ENCODE measurements at regions not wholly inside any gene's neighbourhood (a gene's known extent, or its start where the extent isn't known, plus 50 kb on each side); places are given as distances from the start of the nearest gene placed in this dataset.

DNA sequence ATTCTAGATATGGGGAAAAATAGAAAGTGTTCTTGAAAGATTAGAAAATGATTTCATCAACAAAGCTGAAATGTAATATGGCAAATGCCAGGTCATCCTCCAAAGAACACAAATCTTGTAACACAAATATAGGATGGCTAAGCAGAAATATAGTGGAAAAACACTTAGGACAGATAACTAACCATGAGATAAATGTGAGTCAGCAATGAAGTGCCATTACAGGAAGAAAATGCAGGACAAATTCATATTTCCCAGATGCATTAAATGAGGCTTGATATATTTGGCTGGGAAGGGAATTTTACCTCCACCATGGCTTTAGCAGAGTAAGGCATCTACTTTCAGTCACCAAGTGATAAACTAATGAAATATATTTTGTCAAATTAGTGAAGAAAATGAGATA, 92.8 kb upstream of the SEMA6D start:
- no peaks in the 10 kb centered on the region for H3K4me1 ChIP-seq (ENCODE audit: low read depth)
- H3K27ac ChIP-seq = no peak overlapping the region
- TF ChIP-seq, protein P1, sequence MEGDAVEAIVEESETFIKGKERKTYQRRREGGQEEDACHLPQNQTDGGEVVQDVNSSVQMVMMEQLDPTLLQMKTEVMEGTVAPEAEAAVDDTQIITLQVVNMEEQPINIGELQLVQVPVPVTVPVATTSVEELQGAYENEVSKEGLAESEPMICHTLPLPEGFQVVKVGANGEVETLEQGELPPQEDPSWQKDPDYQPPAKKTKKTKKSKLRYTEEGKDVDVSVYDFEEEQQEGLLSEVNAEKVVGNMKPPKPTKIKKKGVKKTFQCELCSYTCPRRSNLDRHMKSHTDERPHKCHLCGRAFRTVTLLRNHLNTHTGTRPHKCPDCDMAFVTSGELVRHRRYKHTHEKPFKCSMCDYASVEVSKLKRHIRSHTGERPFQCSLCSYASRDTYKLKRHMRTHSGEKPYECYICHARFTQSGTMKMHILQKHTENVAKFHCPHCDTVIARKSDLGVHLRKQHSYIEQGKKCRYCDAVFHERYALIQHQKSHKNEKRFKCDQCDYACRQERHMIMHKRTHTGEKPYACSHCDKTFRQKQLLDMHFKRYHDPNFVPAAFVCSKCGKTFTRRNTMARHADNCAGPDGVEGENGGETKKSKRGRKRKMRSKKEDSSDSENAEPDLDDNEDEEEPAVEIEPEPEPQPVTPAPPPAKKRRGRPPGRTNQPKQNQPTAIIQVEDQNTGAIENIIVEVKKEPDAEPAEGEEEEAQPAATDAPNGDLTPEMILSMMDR (IDR thresholded peaks at IDR 0.05; ENCODE audit: low read depth, low read length) = no peak
- H3K27me3 ChIP-seq = no peaks in the 10 kb centered on the region
- no peaks in the 10 kb centered on the region for H3K9me3 ChIP-seq (ENCODE audit: low read depth)
- no peaks in the 10 kb centered on the region for H3K36me3 ChIP-seq
- no peak overlapping the region for H3K4me3 ChIP-seq
- no peak for DNase-seq (ENCODE audit: low read depth in 1 of 2, low spot score in 1 of 2)

DNA sequence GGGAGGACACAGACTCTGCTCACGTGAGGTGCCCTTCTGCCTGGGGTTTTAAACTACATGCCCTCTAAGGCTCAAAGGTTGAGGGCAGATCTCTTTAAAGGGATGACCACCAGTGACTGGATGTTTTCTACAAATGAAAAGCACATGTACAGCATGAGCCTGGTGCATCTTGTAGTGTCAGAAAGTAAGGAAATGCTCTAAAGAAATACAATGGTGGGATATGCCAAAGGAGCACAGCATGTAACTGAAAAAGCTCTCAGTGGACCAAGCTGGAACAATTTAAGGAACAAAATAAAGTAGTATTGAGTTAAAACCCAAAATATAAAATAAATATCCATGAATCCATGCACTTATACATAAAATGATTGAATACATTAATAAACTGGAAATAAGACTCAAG, 78.3 kb upstream of the SEMA6D start:
- Histone ChIP-seq H3K4me1 (ENCODE audit: low read depth) (peaks cover 34% of the 10 kb centered on the region), H3K4me3 (no peak overlapping the region), H3K27me3 (no peaks in the 10 kb centered on the region), H3K36me3 (no peaks in the 10 kb centered on the region), H3K9me3 (ENCODE audit: low read depth) (no peaks in the 10 kb centered on the region), H3K27ac (no peak overlapping the region)
- TF ChIP-seq, protein P1 (IDR thresholded peaks at IDR 0.05; ENCODE audit: low read depth, low read length) = no peak
- DNase-seq (ENCODE audit: low read depth in 1 of 2, low spot score in 1 of 2) = no peak

DNA sequence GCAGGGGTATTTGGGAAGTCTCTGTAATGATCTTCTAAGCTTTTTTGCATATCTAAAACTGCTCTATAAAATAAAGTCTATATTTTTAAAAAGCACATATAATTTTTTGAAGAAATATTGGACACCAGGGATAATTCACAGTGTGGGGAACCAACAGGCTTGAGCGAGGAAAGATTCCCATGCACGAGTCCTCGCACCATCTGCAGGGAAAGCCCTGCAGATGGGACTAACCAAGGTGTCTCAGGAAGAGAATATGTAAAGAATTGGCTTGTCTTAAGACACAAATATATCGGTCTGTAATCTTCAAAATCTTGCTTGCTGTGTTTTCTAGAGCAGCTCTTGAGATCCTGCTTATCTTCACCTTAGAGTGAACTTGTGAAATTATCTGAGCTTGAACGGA, 77.2 kb upstream of the SEMA6D start:
- no peak for DNase-seq (ENCODE audit: low read depth in 1 of 2, low spot score in 1 of 2)
- peaks cover 44% of the 10 kb centered on the region for H3K4me1 ChIP-seq (ENCODE audit: low read depth)
- H3K27ac ChIP-seq = no peak overlapping the region
- no peak overlapping the region for H3K4me3 ChIP-seq
- no peaks in the 10 kb centered on the region for H3K27me3 ChIP-seq
- no peaks in the 10 kb centered on the region for H3K36me3 ChIP-seq
- no peaks in the 10 kb centered on the region for H3K9me3 ChIP-seq (ENCODE audit: low read depth)
- TF ChIP-seq, protein P1 (IDR thresholded peaks at IDR 0.05; ENCODE audit: low read depth, low read length) = no peak

DNA sequence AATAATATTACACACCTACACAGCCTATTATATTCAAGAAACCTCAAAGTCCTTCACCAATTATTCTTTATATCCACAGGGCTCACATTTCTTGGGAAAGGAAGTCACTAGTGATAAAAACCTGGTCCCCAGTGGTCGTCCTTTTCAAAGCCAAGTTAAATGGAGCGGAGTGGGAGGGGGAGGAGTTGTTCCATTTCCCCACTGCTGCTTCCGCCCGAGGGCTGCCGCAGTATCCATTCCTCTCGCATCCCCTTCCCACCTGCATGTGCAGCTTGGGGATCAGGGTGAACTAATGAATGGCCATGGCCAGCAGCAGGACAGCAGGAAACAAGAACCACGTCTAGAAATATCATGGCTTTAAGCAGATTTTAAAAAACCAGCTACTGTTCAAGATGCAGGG, 76.4 kb upstream of the SEMA6D start:
- no peaks in the 10 kb centered on the region for H3K27me3 ChIP-seq
- H3K9me3 ChIP-seq (ENCODE audit: low read depth) = no peaks in the 10 kb centered on the region
- H3K4me3 ChIP-seq = no peak overlapping the region
- H3K27ac ChIP-seq = no peak overlapping the region
- TF ChIP-seq, protein P1 (IDR thresholded peaks at IDR 0.05; ENCODE audit: low read depth, low read length) = no peak
- H3K36me3 ChIP-seq = no peaks in the 10 kb centered on the region
- DNase-seq (ENCODE audit: low read depth in 1 of 2, low spot score in 1 of 2) = no peak
- H3K4me1 ChIP-seq (ENCODE audit: low read depth) = peaks cover 52% of the 10 kb centered on the region

DNA sequence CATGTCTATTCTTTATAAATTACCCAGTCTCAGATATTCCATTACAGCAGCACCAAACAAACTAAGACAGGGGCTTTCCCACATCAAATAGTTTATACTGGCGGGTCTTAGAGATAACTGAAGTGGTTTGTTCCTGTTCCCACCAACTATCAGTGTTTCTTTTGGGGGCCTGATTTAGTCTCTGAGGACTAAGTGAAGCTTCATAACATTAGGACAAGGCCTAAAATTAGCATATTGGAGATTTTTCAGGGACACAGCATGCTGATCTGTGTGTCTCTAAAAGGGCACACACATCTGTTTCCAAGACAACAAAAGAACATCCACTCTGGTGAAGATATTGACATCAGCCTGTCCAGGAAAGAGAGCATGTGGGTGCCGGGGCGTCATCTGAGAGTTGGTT, 72.6 kb upstream of the SEMA6D start:
- Histone ChIP-seq H3K9me3 (ENCODE audit: low read depth) (no peaks in the 10 kb centered on the region), H3K36me3 (no peaks in the 10 kb centered on the region), H3K4me1 (ENCODE audit: low read depth) (peaks cover 79% of the 10 kb centered on the region), H3K27ac (peak overlapping the region; percentile 72), H3K27me3 (no peaks in the 10 kb centered on the region), H3K4me3 (no peak overlapping the region)
- DNase-seq (ENCODE audit: low read depth in 1 of 2, low spot score in 1 of 2) = no peak
- TF ChIP-seq, protein P1 (IDR thresholded peaks at IDR 0.05; ENCODE audit: low read depth, low read length) = no peak

DNA sequence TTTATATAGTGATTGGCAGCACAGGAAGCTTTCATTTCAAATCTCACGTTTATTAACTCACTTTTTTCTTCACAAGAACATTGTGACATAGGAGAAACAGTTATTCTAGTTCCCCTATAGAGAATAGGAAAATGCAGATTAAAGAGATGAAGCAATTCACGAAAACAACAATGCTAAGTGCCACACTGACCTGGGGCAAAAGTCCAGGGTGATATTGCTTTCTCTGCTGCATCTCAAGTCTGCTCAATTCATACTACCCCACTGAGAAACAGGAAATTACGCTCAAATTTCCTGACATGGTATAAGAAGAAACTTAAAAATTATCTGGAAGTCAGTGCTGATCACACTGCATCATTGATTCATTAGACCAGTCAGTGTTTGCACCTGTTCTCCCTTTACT, 66.7 kb upstream of the SEMA6D start:
- H3K9me3 ChIP-seq (ENCODE audit: low read depth) = no peaks in the 10 kb centered on the region
- TF ChIP-seq, protein P1 (IDR thresholded peaks at IDR 0.05; ENCODE audit: low read depth, low read length) = no peak

More for the DNA sequence above, 66.7 kb upstream of the SEMA6D start:
- no peaks in the 10 kb centered on the region for H3K27me3 ChIP-seq
- H3K27ac ChIP-seq = no peak overlapping the region
- H3K36me3 ChIP-seq = no peaks in the 10 kb centered on the region
- peaks cover 67% of the 10 kb centered on the region for H3K4me1 ChIP-seq (ENCODE audit: low read depth)
- no peak for DNase-seq (ENCODE audit: low read depth in 1 of 2, low spot score in 1 of 2)
- H3K4me3 ChIP-seq = no peak overlapping the region
